NCI-H146 treated with DMSO at 0.1 percent for 48 hours (cell line): ENCODE measurements at regions not wholly inside any gene's neighbourhood (a gene's known extent, or its start where the extent isn't known, plus 50 kb on each side); places are given as distances from the start of the nearest gene placed in this dataset.
A peak's percentile ranks its signal among the peaks of the same experiment; 100 is the strongest.
"Not testable (repeated sequence)": the region's sequence is repeated elsewhere in the genome, so short reads cannot be mapped to it uniquely, and the experiment has no call there.

Experiments used
- DNase-seq: peaks from one replicate; lab custom pipeline; 2025; ENCODE audit not compliant: unreplicated experiment; lab: John Stamatoyannopoulos, UW

GRCh38 chr19:20296314-20296713 lies 129.3 kb downstream of the ZNF486 start:
- DNase-seq = not testable (repeated sequence)

DNA sequence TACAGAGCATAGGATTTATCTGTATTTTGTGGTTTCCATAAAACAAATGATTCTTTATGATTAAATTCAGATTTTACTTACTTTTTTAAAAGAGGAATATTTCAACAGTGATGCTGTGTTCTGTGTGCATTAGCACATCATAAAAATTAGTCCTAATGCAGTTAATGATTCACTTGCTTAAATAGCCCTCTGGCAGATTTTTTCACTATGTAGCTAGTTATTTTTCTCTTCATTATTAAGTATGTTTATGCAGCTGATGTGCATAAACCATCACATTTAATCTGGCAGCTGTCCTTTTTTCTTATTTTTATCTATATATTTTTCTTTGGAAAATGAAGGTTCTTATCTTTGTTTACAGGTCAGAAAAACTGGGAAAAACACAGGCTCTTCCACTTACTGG lies 127.2 kb downstream of the ZNF486 start:
- DNase-seq = no peak

DNA sequence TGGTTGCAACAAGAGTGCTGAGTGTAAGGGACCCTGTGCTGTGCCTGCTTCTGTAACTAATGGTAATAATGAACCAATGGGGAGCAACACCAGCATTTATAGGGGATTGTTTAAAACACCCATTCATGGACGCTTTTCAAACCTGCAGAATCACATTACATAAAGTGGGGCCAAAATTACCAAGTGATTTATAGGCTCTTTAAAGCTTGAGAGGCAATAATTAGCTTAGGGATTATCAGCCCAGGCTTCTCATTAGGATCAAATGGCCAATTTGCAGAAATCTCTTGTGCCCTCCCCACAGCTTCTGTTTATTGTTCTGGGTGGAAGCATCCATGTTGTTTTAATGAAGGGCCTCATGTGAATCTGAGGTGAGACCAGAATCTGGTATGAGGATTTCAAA lies 125.5 kb downstream of the ZNF486 start:
- DNase-seq = peak; percentile 32

- no peak for DNase-seq
Observed at GRCh38 chr19:20289186-20289585, 122.2 kb downstream of the ZNF486 start.

- DNase-seq = no peak
Observed at GRCh38 chr19:20287070-20287469, 120.1 kb downstream of the ZNF486 start.

DNA sequence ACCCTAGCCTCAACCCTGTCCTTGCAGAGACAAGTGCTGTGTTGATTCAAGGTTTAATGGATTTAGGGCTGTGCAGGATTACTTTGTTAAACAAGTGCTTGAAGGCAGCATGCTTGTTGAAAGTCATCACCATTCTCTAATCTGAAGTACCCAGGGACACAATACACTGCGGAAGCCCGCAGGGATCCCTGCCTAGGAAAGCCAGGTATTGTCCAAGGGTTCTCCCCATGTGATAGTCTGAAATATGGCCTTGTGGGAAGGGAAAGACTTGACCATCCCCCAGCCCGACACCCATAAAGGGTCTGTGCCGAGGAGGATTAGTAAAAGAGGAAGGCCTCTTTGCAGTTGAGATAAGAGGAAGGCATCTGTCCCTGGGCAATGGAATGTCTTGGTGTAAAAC lies 118.9 kb downstream of the ZNF486 start:
- not testable (repeated sequence) for DNase-seq

- no peak for DNase-seq
Observed at GRCh38 chr19:20279516-20279915, 112.5 kb downstream of the ZNF486 start.

DNA sequence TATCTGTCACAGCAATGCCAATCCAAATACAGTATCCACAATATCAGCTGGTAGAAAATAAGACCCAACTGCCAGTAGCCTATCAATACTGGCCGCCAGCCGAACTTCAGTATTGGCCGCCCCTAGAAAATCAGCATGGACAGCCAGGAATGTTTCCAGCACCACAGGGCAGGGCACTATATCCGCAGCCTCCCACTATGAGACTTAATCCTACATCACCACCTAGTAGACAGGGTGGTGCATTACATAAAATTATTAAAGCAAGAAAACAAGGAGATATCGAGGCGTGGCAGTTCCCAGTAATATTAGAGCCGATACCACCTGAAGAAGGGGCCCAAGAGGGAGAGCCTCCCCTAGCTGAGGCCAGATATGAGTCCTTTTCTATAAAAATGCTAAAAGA lies 111.3 kb downstream of the ZNF486 start:
- no peak for DNase-seq

- not testable (repeated sequence) for DNase-seq
Observed at GRCh38 chr19:20276732-20277082, 109.7 kb downstream of the ZNF486 start.

GRCh38 chr19:20276011-20276731 lies 109.2 kb downstream of the ZNF486 start:
- DNase-seq = no peak

DNA sequence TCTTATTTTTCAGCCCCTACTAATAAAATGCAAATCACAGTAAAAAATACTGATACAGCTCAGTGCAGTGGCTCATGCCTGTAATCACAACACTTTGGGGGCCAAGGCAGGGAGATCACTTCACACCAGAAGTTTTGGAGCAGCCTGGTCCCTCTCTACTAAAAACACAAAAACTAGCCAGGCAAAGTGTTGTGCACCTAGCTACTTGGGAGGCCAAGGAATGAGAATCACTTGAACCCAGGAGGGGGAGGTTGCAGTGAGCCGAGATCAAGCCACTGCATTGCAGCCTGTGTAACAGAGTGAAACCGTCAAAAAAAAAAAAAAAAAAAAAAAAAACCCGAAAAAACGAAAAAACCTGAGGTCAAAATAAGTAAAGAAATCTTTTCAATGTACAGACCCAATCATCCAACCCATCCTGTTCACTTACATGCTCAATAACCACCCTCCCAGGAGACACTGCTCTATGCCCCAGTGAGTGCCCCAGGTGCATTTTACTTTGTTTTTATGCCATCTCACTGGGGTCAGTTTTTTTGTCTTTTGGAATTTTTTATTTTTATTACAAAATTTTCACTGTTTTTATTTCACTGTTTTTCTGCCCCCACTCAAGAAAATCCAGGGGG lies 107.0 kb downstream of the ZNF486 start:
- no peak for DNase-seq

DNA sequence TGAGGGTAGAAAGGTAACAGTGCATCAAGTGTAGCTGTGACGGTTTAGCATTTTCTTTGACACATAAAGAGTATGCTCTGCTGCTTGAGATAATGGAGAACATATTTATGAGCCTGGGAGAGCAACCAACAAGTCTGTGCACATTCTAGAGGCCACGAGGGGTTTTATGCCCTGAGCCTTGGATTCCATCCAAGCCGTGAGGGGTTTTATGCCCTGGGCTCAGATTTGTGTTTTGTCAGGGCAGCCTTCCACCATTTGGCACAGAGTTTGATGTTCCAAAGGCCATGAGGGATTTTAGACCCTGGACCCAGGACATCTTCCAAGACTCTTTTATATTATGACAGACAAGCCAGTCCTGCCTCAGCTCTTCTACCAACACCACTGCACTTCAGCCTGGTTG lies 106.4 kb downstream of the ZNF486 start:
- DNase-seq = no peak

DNA sequence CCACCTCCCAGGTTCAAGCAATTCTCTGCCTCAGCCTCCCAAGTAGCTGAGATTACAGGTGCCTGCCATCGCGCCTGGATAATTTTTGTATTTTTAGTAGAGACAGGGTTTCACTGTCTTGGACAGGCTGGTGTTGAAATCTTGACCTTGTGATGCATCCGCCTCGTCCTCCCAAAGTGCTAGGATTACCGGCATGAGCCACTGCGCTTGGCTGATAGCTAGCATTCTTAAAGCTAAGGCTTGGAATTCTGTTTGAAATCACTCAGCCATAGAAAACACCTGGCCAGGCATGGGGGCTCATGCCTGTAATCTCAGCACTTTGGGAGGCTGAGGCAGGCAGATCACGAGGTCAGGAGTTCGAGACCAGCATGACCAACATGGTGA lies 105.6 kb downstream of the ZNF486 start:
- not testable (repeated sequence) for DNase-seq

- DNase-seq = not testable (repeated sequence)
Observed at GRCh38 chr19:20271927-20272626, 105.1 kb downstream of the ZNF486 start.

DNA sequence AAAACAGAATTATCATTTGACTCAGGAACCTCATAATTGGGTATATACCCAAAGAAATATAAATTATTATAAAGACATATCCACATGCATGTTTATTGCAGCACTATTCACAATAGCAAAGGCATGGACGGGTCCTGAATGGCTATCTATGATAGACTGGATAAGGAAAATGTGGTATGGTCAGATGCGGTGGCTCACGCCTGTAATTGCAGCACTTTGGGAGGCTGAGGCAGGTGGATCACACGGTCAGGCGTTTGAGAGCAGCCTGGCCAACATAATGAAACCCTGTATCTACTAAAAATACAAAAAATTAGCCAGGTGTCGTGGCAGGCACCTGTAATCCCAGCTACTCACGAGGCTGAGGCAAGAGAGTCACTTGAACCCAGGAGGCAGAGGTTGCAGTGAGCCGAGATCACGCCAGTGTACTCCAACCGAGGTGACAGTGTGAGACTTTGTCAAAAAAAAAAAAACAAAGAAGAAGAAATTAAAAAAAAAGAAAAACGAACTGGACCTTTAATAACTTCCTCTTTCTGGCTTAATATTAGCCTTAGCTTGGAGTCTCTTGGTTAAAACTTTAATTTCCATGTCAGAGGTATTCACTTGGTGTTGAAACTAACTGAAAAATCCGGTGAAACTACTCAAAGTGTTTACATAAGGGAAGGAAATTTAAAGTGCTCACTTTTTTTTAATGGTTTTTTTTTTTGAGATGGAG lies 104.4 kb downstream of the ZNF486 start:
- no peak for DNase-seq

GRCh38 chr19:20269461-20269860 lies 102.4 kb downstream of the ZNF486 start:
- DNase-seq = no peak

DNA sequence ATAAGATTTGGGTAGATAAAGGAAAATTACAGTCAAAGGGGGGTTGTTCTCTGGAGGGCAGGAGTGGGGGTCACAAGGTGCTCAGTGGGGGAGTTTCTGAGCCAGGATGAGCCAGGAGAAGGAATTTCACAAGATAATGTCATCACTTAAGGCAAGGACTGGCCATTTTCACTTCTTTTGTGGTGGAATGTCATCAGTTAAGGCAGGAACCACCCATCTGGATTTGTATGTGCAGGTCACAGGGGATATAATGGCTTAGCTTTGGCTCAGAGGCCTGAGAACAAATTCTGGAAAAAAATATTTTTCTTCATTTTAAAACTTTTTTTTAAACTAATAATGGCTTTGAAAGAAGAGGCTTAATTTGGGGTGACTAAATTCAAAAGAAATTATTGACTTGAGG lies 94.5 kb downstream of the ZNF486 start:
- not testable (repeated sequence) for DNase-seq

GRCh38 chr19:20260738-20261137 lies 93.7 kb downstream of the ZNF486 start:
- DNase-seq = not testable (repeated sequence)

- DNase-seq = no peak
Observed at GRCh38 chr19:20259615-20260014, 92.6 kb downstream of the ZNF486 start.

DNA sequence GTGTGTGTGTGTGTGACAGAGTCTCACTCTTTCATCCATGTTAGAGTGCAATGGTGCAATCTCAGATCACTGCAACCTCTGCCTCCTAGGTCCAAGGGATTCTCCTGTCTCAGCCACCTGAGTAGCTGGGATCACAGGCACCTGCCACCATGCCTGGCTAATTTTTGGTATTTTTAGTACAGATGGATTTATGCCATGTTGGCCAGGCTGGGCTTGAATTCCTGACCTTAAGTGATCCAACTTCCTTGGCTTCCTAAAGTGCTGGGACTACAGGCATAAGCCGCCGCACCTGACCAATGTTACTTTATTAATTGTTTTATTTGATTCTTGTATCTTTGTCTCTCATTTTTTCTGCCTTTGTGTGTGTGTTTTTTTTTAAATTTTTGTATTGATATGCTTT lies 89.6 kb downstream of the ZNF486 start:
- no peak for DNase-seq

DNA sequence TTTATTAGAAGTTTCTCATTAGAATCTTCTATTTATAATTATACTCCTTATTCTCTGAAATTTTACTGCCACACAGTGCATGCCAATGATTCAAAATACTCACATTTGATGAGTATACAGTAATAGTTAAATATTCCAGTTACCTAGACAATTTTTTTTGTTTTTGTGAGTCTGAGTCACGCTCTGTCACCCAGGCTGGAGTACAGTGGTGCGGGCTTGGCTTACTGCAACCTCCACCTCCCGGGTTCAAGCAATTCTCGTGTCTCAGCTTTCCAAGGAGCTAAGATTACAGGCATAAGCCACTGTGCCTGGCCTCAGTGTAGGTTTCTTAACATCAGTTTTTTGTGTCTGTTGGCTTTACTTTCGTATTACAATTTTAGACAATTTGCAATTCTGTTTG lies 87.1 kb downstream of the ZNF486 start:
- no peak for DNase-seq

GRCh38 chr19:20252613-20253012 lies 85.6 kb downstream of the ZNF486 start:
- DNase-seq = no peak
